Nephron progenitor cell (in vitro differentiated cells): ENCODE measurements at regions not wholly inside any gene's neighbourhood (a gene's known extent, or its start where the extent isn't known, plus 50 kb on each side); places are given as distances from the start of the nearest gene placed in this dataset.

Source experiments
- DNase-seq: peaks from one replicate; pipeline ENCODE4 v3.0.0; 2021
- H3K27ac Mint-ChIP-seq: 2 replicates; pipeline ENCODE4 v1.8.0; 2021; ENCODE audit warnings: mild to moderate bottlenecking, moderate library complexity, mixed read lengths
- H3K27me3 Mint-ChIP-seq: 2 replicates; pipeline ENCODE4 v1.8.0; 2021; ENCODE audit warnings: mild to moderate bottlenecking, low read depth, mixed read lengths; ENCODE audit not compliant: poor library complexity
- H3K36me3 Mint-ChIP-seq: 2 replicates; pipeline ENCODE4 v1.8.0; 2021; ENCODE audit warnings: low read depth, mixed read lengths
- H3K4me1 Mint-ChIP-seq: 2 replicates; pipeline ENCODE4 v1.8.0; 2021; ENCODE audit warnings: mixed read lengths
- H3K4me3 Mint-ChIP-seq: 2 replicates; pipeline ENCODE4 v1.8.0; 2021; ENCODE audit warnings: mild to moderate bottlenecking, moderate library complexity, mixed read lengths
- H3K9me3 Mint-ChIP-seq: 2 replicates; pipeline ENCODE4 v1.8.0; 2021; ENCODE audit warnings: mild to moderate bottlenecking, moderate library complexity, mixed read lengths
- TF ChIP-seq, protein P1 (sequence below): fragments of 200-600 bp; sonication (generic); IDR thresholded peaks from 2 replicates; pipeline ENCODE4 v1.5.0; 2021; ENCODE audit warnings: antibody characterized with exemption

DNA sequence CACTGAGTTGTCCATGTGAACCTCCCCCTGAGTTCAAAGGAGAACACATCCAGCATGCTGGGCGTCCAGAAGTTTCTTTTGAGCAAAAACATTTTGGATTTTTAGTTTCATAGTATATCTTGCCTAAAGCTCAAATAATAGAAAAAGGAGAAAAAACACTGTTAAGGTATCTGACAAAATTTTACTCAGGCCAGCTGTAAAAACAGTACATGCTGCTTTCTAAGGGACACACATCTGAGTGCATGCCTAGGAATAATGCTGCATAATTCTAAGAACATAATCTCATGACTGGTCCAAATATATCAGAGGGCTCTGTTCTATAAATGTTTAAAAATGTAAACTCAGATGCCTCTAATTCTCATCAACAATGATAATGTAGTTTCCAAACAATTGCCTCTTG, 561.3 kb upstream of the INTU start:
- Mint-ChIP-seq H3K36me3 (no peaks in the 10 kb centered on the region), H3K4me1 (peaks cover 8% of the 10 kb centered on the region), H3K27ac (no peak overlapping the region), H3K9me3 (peaks cover 4% of the 10 kb centered on the region), H3K4me3 (no peak overlapping the region), H3K27me3 (no peaks in the 10 kb centered on the region)
- TF ChIP-seq, protein P1, sequence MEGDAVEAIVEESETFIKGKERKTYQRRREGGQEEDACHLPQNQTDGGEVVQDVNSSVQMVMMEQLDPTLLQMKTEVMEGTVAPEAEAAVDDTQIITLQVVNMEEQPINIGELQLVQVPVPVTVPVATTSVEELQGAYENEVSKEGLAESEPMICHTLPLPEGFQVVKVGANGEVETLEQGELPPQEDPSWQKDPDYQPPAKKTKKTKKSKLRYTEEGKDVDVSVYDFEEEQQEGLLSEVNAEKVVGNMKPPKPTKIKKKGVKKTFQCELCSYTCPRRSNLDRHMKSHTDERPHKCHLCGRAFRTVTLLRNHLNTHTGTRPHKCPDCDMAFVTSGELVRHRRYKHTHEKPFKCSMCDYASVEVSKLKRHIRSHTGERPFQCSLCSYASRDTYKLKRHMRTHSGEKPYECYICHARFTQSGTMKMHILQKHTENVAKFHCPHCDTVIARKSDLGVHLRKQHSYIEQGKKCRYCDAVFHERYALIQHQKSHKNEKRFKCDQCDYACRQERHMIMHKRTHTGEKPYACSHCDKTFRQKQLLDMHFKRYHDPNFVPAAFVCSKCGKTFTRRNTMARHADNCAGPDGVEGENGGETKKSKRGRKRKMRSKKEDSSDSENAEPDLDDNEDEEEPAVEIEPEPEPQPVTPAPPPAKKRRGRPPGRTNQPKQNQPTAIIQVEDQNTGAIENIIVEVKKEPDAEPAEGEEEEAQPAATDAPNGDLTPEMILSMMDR = no peak
- DNase-seq = no peak

DNA sequence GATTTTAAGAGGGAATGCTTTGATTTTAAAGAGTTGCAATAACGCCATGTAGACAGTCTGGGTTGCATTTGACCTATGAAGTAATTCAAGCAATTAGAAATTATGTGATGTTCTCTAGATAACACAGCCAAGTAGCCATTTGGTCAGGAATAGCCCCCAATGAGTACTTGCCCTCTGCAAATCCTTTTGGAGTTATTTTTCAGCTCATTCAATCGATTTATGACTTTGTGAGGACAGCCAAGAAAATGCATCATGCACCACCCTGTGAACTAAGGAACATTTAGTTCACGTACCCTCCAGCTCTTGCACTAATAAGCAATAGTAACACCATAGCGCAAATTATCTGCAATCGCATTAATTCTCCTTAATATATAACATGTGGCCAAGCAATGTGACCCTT, 552.6 kb upstream of the INTU start:
- no peak for DNase-seq
- Mint-ChIP-seq H3K27me3 (no peaks in the 10 kb centered on the region), H3K27ac (no peak overlapping the region), H3K4me3 (no peak overlapping the region), H3K36me3 (no peaks in the 10 kb centered on the region), H3K4me1 (no peaks in the 10 kb centered on the region), H3K9me3 (no peaks in the 10 kb centered on the region)
- TF ChIP-seq, protein P1 = no peak

DNA sequence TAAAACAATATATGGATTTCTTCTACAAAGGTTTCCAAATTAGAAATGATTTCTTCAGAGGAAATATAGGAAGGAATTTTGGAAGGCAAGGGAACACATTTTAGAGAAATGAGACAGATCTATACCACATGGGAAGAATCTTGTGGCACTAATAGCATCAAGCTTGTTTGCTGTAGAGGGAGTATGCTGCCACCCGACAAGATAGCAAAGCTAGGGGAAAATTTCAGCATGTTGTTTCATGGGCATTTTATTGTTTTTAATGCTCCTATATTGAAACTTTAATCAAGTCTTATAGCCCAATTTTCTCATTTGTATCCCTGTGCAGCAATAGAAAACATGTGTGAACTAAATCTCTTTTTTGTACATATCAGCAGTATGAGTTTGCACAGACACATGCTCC, 551.7 kb upstream of the INTU start:
- TF ChIP-seq, protein P1 = no peak
- no peaks in the 10 kb centered on the region for H3K36me3 Mint-ChIP-seq
- no peaks in the 10 kb centered on the region for H3K4me1 Mint-ChIP-seq
- H3K27ac Mint-ChIP-seq = no peak overlapping the region
- H3K4me3 Mint-ChIP-seq = no peak overlapping the region
- H3K9me3 Mint-ChIP-seq = peaks cover 6% of the 10 kb centered on the region
- no peaks in the 10 kb centered on the region for H3K27me3 Mint-ChIP-seq
- no peak for DNase-seq

DNA sequence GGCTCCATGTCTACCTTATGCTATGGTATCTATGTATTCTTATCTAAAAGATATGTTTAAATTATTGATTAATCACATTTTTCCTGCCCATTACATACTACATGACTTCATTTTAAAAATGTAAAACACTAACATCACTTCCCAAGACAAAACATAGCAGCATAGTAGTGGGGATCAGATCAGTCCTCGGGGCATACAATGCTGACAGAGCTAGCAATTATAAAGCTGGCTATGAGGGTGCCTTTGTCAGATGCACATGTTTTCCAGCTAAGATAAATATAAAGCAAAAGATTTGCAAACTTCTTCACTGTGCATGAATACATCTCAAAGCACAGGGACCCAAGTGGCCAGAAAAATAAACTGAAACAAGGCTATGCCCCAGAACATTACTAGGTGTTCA, 549.8 kb upstream of the INTU start:
- no peaks in the 10 kb centered on the region for H3K4me1 Mint-ChIP-seq
- no peak overlapping the region for H3K27ac Mint-ChIP-seq
- DNase-seq = no peak
- H3K27me3 Mint-ChIP-seq = no peaks in the 10 kb centered on the region
- no peaks in the 10 kb centered on the region for H3K36me3 Mint-ChIP-seq
- TF ChIP-seq, protein P1 = no peak
- no peak overlapping the region for H3K4me3 Mint-ChIP-seq
- peaks cover 20% of the 10 kb centered on the region for H3K9me3 Mint-ChIP-seq

DNA sequence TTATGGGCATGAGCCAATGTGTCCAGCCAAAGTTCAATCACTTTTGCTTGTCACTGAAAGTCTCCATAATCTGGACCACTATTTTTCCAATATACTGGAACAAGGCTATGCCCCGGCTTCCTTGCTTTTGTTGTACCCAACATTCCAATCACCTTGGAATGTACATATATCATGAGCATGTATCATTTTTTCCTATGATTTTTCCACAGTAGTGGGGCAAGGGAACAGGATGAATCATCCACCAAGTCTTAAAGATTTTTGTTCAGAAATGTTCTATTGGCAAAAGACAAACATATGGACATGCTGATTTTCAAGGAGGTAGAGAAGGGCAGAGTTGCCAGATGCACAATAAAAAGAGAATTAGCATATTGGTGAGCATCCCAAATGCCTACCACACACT, 548.1 kb upstream of the INTU start:
- no peaks in the 10 kb centered on the region for H3K36me3 Mint-ChIP-seq
- H3K9me3 Mint-ChIP-seq = peaks cover 25% of the 10 kb centered on the region
- no peaks in the 10 kb centered on the region for H3K4me1 Mint-ChIP-seq
- no peak for DNase-seq
- H3K27ac Mint-ChIP-seq = no peak overlapping the region
- TF ChIP-seq, protein P1 = no peak
- no peak overlapping the region for H3K4me3 Mint-ChIP-seq
- H3K27me3 Mint-ChIP-seq = no peaks in the 10 kb centered on the region

DNA sequence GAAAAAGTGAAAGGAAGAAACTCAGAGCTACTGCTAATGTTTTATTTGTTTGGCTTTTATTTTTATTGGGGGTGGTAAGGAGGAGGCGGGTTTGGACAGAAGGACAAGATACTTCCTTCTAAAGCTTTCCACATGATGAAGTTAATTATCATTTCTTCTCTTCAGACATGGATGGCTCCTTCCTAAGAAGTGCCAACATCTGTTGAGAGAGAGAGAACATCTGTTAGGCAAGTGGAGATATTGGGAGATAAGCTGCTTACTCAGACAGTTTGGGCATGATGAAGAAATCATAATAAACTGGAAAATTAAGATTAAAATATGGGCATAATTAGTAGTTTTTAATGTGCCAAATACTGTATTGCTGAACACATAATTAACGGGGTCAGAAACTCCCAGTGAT, 535.7 kb upstream of the INTU start:
- Mint-ChIP-seq H3K9me3 (peaks cover 13% of the 10 kb centered on the region), H3K36me3 (no peaks in the 10 kb centered on the region), H3K4me1 (no peaks in the 10 kb centered on the region), H3K4me3 (no peak overlapping the region), H3K27me3 (no peaks in the 10 kb centered on the region), H3K27ac (no peak overlapping the region)
- no peak for DNase-seq
- TF ChIP-seq, protein P1 = no peak
